ENCODE measurements at regions not wholly inside any gene's neighbourhood (a gene's known extent, or its start where the extent isn't known, plus 50 kb on each side); places are given as distances from the start of the nearest gene placed in this dataset.

DNA sequence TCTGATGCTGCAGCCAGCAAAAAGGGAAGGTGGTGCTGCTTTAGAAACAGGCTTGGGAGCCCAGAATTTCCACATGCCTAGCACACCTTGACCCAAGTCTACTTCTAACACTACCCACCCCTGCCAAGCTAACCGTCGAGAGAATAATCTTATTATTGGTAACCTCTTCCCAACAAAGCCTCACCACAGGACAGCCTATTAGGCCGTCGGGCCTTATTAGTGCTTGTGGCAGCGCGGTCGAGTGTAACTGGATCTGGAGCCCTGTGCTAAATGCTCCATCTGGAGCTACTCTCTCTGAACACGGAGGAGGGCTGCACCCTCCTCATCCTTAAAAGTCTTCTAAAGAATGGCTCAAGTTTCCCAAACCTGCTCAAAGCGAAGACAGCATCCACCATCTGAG is 165.5 kb upstream of the NFIA start:
- TF ChIP-seq, protein P1, sequence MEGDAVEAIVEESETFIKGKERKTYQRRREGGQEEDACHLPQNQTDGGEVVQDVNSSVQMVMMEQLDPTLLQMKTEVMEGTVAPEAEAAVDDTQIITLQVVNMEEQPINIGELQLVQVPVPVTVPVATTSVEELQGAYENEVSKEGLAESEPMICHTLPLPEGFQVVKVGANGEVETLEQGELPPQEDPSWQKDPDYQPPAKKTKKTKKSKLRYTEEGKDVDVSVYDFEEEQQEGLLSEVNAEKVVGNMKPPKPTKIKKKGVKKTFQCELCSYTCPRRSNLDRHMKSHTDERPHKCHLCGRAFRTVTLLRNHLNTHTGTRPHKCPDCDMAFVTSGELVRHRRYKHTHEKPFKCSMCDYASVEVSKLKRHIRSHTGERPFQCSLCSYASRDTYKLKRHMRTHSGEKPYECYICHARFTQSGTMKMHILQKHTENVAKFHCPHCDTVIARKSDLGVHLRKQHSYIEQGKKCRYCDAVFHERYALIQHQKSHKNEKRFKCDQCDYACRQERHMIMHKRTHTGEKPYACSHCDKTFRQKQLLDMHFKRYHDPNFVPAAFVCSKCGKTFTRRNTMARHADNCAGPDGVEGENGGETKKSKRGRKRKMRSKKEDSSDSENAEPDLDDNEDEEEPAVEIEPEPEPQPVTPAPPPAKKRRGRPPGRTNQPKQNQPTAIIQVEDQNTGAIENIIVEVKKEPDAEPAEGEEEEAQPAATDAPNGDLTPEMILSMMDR (conservative IDR thresholded peaks at IDR 0.05; ENCODE audit: low read depth, low read length), result no peak
- TF ChIP-seq EZH2 (IDR thresholded peaks at IDR 0.05; ENCODE audit: borderline replicate concordance, low read depth, low read length, poor library complexity, severe bottlenecking), result no peak

Measured in A673 (cell line).